ENCODE measurements at regions not wholly inside any gene's neighbourhood (a gene's known extent, or its start where the extent isn't known, plus 50 kb on each side); places are given as distances from the start of the nearest gene placed in this dataset.

GRCh38 chr9:16197578-16198370 lies 644.9 kb downstream of the CCDC171 start:
- intact Hi-C loops (cut with DNase I) = no loop called here
- TF ChIP-seq POLR2A (IDR thresholded peaks at IDR 0.05) (no peak), CTCF (IDR thresholded peaks at IDR 0.05) (no peak)
- no peaks in the 10 kb centered on the region for H3K36me3 ChIP-seq (replicated peaks in 1 of 2)
- no peaks in the 10 kb centered on the region for H3K9me3 ChIP-seq (replicated peaks in 1 of 3)
- no peak overlapping the region for H3K4me3 ChIP-seq
- WGBS, 4 donors = 69 to 81% (median 79%) methylated on average over 20 of the region's 20 CpGs
- DNase-seq = no peak
- H3K4me1 ChIP-seq (replicated peaks in 1 of 2) = no peaks in the 10 kb centered on the region
- no peaks in the 10 kb centered on the region for H3K27me3 ChIP-seq
- H3K27ac ChIP-seq = no peak overlapping the region

- Histone ChIP-seq H3K4me1 (replicated peaks in 1 of 2) (no peaks in the 10 kb centered on the region), H3K27ac (no peak overlapping the region), H3K9me3 (replicated peaks in 1 of 3) (no peaks in the 10 kb centered on the region), H3K36me3 (replicated peaks in 1 of 2) (no peaks in the 10 kb centered on the region), H3K27me3 (no peaks in the 10 kb centered on the region), H3K4me3 (no peak overlapping the region)
- no peak for DNase-seq
- 70 to 85% (median 79%) methylated on average over 6 of the region's 6 CpGs for WGBS, 4 donors
- TF ChIP-seq CTCF (IDR thresholded peaks at IDR 0.05) (no peak), POLR2A (IDR thresholded peaks at IDR 0.05) (no peak)
- intact Hi-C loops (cut with DNase I) = no loop called here
Measured at GRCh38 chr9:16198996-16199395, 646.2 kb downstream of the CCDC171 start.

- WGBS, 4 donors = 42 to 63% (median 60%) methylated on average over 1 of the region's 1 CpG
- Histone ChIP-seq H3K4me1 (replicated peaks in 1 of 2) (no peaks in the 10 kb centered on the region), H3K27me3 (no peaks in the 10 kb centered on the region), H3K27ac (no peak overlapping the region), H3K9me3 (replicated peaks in 1 of 3) (no peaks in the 10 kb centered on the region), H3K4me3 (no peak overlapping the region), H3K36me3 (replicated peaks in 1 of 2) (no peaks in the 10 kb centered on the region)
- intact Hi-C loops (cut with DNase I) = no loop called here
- TF ChIP-seq CTCF (IDR thresholded peaks at IDR 0.05) (no peak), POLR2A (IDR thresholded peaks at IDR 0.05) (no peak)
- no peak for DNase-seq
Measured at GRCh38 chr9:16202221-16202620, 649.4 kb downstream of the CCDC171 start.

GRCh38 chr9:16202914-16203728 lies 650.3 kb downstream of the CCDC171 start:
- Histone ChIP-seq H3K27me3 (no peaks in the 10 kb centered on the region), H3K27ac (no peak overlapping the region), H3K36me3 (replicated peaks in 1 of 2) (no peaks in the 10 kb centered on the region), H3K9me3 (replicated peaks in 1 of 3) (no peaks in the 10 kb centered on the region), H3K4me3 (no peak overlapping the region), H3K4me1 (replicated peaks in 1 of 2) (no peaks in the 10 kb centered on the region)
- WGBS, 4 donors = 73 to 85% (median 80%) methylated on average over 17 of the region's 17 CpGs
- TF ChIP-seq POLR2A (IDR thresholded peaks at IDR 0.05) (no peak), CTCF (IDR thresholded peaks at IDR 0.05) (no peak)
- no peak for DNase-seq
- intact Hi-C loops (cut with DNase I) = no loop called here

All from adrenal gland (tissue), 9 donors.